Mononuclear cell (primary cell): ENCODE measurements at regions not wholly inside any gene's neighbourhood (a gene's known extent, or its start where the extent isn't known, plus 50 kb on each side); places are given as distances from the start of the nearest gene placed in this dataset.

Source experiments
- H3K27me3 ChIP-seq: 2 replicates; pipeline ENCODE4 v1.6.0; 2011; ENCODE audit warnings: low read length, control low read depth; ENCODE audit not compliant: insufficient read depth
- H3K4me1 ChIP-seq: 2 replicates; pipeline ENCODE4 v1.5.1; 2011; ENCODE audit warnings: mild to moderate bottlenecking, low read length, control low read depth; ENCODE audit not compliant: insufficient read depth
- H3K4me3 ChIP-seq: 2 replicates; pipeline ENCODE4 v1.5.1; 2011; ENCODE audit warnings: mild to moderate bottlenecking, low read length, moderate library complexity
- H3K9me3 ChIP-seq: 2 replicates; pipeline ENCODE4 v1.5.1; 2011; ENCODE audit warnings: low read depth, mild to moderate bottlenecking, control low read depth, low read length

- Histone ChIP-seq H3K4me3 (no peak overlapping the region), H3K4me1 (no peaks in the 10 kb centered on the region), H3K27me3 (no peaks in the 10 kb centered on the region), H3K9me3 (no peaks in the 10 kb centered on the region)
Observed at GRCh38 chr6:63516186-63516944, 55.9 kb upstream of the LOC128125822 start.

- no peak overlapping the region for H3K4me3 ChIP-seq
- H3K9me3 ChIP-seq, result no peaks in the 10 kb centered on the region
- H3K4me1 ChIP-seq, result no peaks in the 10 kb centered on the region
- H3K27me3 ChIP-seq, result no peaks in the 10 kb centered on the region
Observed at GRCh38 chr6:63517221-63517620, 55.1 kb upstream of the LOC128125822 start.

- H3K4me3 ChIP-seq, result no peak overlapping the region
- H3K4me1 ChIP-seq, result no peaks in the 10 kb centered on the region
- H3K9me3 ChIP-seq, result no peaks in the 10 kb centered on the region
- no peaks in the 10 kb centered on the region for H3K27me3 ChIP-seq
Observed at GRCh38 chr6:63521475-63522210, 50.6 kb upstream of the LOC128125822 start.
